Skeletal muscle satellite cell (primary cell): ENCODE measurements at regions not wholly inside any gene's neighbourhood (a gene's known extent, or its start where the extent isn't known, plus 50 kb on each side); places are given as distances from the start of the nearest gene placed in this dataset.

ENCODE experiments used
- H3K27me3 ChIP-seq: 2 replicates; pipeline ENCODE4 v1.7.0; 2013; ENCODE audit warnings: low read length; ENCODE audit not compliant: control insufficient read depth, insufficient read depth
- H3K36me3 ChIP-seq: 2 replicates; pipeline ENCODE4 v1.7.0; 2013; ENCODE audit warnings: mild to moderate bottlenecking, control low read depth, low read length; ENCODE audit not compliant: insufficient read depth
- H3K4me1 ChIP-seq: 2 replicates; pipeline ENCODE4 v1.7.0; 2013; ENCODE audit warnings: low read length; ENCODE audit not compliant: control insufficient read depth, insufficient read depth
- H3K4me2 ChIP-seq: 2 replicates; pipeline ENCODE4 v1.7.0; 2013; ENCODE audit warnings: mild to moderate bottlenecking, low read length
- H3K4me3 ChIP-seq: 2 replicates; pipeline ENCODE4 v1.7.0; 2013; ENCODE audit warnings: low read length
- H3K9ac ChIP-seq: 2 replicates; pipeline ENCODE4 v1.7.0; 2013; ENCODE audit warnings: mild to moderate bottlenecking, low read depth, low read length, moderate library complexity
- H3K9me3 ChIP-seq: replicated peaks from 2 replicates; pipeline ENCODE4 v1.7.0; 2013; ENCODE audit warnings: mild to moderate bottlenecking, control low read depth, low read length

DNA sequence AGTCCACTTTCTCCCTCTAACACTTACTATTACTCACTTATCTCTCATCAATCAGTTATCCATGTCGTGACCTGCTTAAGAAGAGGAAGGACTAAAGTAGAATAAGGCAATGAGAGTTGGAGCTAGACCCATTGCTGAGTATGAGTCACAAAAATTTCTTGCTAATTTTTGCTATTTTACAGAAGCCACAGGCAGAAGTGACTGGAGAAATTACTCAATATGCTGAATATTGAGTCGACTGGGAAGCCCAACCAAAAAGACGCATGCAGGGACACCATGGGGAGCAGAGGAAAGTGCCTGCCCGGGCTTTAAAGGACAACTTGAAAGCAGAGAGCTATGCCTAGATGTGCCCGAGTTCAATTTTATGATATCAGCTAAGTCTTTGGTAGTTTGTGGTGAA lies 115.4 kb upstream of the FOXG1 start:
- H3K9ac ChIP-seq: peak overlapping the region; percentile 30
- no peak overlapping the region for H3K4me3 ChIP-seq
- no peak overlapping the region for H3K4me2 ChIP-seq
- no peaks in the 10 kb centered on the region for H3K27me3 ChIP-seq
- H3K9me3 ChIP-seq: no peaks in the 10 kb centered on the region
- peaks cover 48% of the 10 kb centered on the region for H3K4me1 ChIP-seq
- no peaks in the 10 kb centered on the region for H3K36me3 ChIP-seq

GRCh38 chr14:28652782-28653181 lies 113.8 kb upstream of the FOXG1 start:
- no peaks in the 10 kb centered on the region for H3K27me3 ChIP-seq
- H3K4me3 ChIP-seq: no peak overlapping the region
- H3K9ac ChIP-seq: peak overlapping the region; percentile 53
- H3K9me3 ChIP-seq: no peaks in the 10 kb centered on the region
- H3K36me3 ChIP-seq: no peaks in the 10 kb centered on the region
- peaks cover 58% of the 10 kb centered on the region for H3K4me1 ChIP-seq
- peak overlapping the region; percentile 37 for H3K4me2 ChIP-seq

DNA sequence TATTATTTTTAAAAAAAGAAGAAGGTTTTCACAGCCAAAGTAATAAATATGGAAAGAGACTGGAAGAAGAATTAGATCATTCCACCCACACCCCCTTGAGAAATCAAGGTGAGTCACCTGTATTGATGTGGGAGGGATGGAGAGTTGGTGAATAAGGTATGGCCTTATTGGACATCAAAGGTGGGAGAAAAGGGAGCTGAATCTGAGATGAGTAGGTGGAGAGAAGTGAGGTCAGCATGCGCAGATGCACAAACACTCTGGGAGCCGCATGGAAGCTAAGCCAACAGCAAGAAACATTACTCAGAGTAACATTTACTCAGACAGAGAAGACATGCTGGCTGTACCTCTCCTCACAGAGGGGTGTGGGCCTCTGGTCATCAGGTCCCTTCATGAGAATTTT lies 113.1 kb upstream of the FOXG1 start:
- H3K9me3 ChIP-seq: no peaks in the 10 kb centered on the region
- H3K9ac ChIP-seq: peak overlapping the region; percentile 53
- peaks cover 58% of the 10 kb centered on the region for H3K4me1 ChIP-seq
- H3K4me2 ChIP-seq: no peak overlapping the region
- no peaks in the 10 kb centered on the region for H3K36me3 ChIP-seq
- H3K4me3 ChIP-seq: no peak overlapping the region
- H3K27me3 ChIP-seq: no peaks in the 10 kb centered on the region

GRCh38 chr14:28656704-28657255 lies 109.8 kb upstream of the FOXG1 start:
- Histone ChIP-seq H3K4me1 (peaks cover 55% of the 10 kb centered on the region), H3K36me3 (no peaks in the 10 kb centered on the region), H3K27me3 (no peaks in the 10 kb centered on the region), H3K4me2 (no peak overlapping the region), H3K9me3 (no peaks in the 10 kb centered on the region), H3K4me3 (no peak overlapping the region), H3K9ac (no peak overlapping the region)

- Histone ChIP-seq H3K36me3 (no peaks in the 10 kb centered on the region), H3K9ac (peak overlapping the region; percentile 71)
These were observed 105.3 kb upstream of the FOXG1 start for GRCh38 chr14:28661171-28661772.

DNA sequence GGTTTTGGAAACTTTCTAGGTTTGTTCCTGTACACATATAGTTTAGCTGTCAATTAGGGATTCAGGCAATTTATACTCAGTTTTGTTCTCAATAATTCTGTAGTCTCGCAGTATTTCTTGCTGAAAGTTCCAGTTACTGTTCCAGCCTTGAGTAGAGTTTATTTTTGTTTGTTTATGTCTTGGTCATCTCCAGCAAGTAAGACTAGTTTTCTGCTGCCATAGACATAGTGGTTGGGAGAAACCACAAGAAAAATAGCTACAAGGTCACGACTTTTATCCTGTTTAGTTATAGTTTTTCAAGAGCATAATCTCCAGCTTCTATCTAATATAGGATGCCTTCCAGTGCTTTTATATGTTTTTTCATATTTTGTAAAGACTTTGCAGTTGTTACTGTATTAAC lies 99.6 kb upstream of the FOXG1 start:
- H3K4me1 ChIP-seq: peaks cover 39% of the 10 kb centered on the region
- H3K9ac ChIP-seq: no peak overlapping the region
- H3K4me2 ChIP-seq: no peak overlapping the region
- H3K27me3 ChIP-seq: no peaks in the 10 kb centered on the region
- no peaks in the 10 kb centered on the region for H3K36me3 ChIP-seq
- H3K4me3 ChIP-seq: no peak overlapping the region
- no peaks in the 10 kb centered on the region for H3K9me3 ChIP-seq

More at GRCh38 chr14:28661171-28661772, 105.3 kb upstream of the FOXG1 start:
- no peaks in the 10 kb centered on the region for H3K9me3 ChIP-seq
- peak overlapping the region; percentile 51 for H3K4me2 ChIP-seq
- peaks cover 27% of the 10 kb centered on the region for H3K4me1 ChIP-seq
- peak overlapping the region; percentile 43 for H3K4me3 ChIP-seq
- H3K27me3 ChIP-seq: no peaks in the 10 kb centered on the region

- no peaks in the 10 kb centered on the region for H3K9me3 ChIP-seq
- peak overlapping the region; percentile 60 for H3K4me2 ChIP-seq
- no peaks in the 10 kb centered on the region for H3K36me3 ChIP-seq
- no peaks in the 10 kb centered on the region for H3K27me3 ChIP-seq
- H3K4me1 ChIP-seq: peaks cover 56% of the 10 kb centered on the region
- H3K9ac ChIP-seq: peak overlapping the region; percentile 60
- H3K4me3 ChIP-seq: peak overlapping the region; percentile 13
These were observed 95.2 kb upstream of the FOXG1 start for GRCh38 chr14:28671425-28671824.

DNA sequence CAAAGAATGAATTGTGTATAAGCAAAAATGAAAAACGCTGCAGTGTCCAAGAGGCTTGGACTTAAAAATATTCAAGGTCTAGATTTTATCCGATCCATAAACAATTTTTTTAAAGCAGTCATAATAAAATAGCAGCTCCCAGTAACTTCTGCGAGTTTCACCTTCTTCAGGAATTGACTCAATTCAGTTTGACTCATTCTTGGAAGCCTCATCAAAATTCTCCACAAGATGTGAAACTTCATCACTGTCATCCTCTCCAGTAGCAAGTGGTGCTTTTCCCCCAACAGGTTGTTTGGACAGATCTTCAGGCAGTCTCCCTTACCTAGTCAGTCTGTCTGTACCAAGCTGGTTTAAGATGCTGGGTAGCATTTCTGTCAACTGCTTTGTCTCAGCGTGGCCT lies 93.5 kb upstream of the FOXG1 start:
- H3K36me3 ChIP-seq: no peaks in the 10 kb centered on the region
- no peaks in the 10 kb centered on the region for H3K27me3 ChIP-seq
- H3K4me2 ChIP-seq: no peak overlapping the region
- H3K4me3 ChIP-seq: no peak overlapping the region
- peaks cover 59% of the 10 kb centered on the region for H3K4me1 ChIP-seq
- H3K9ac ChIP-seq: no peak overlapping the region
- H3K9me3 ChIP-seq: no peaks in the 10 kb centered on the region

- Histone ChIP-seq H3K4me2 (peak overlapping the region; percentile 32), H3K9me3 (no peaks in the 10 kb centered on the region), H3K4me3 (no peak overlapping the region), H3K27me3 (no peaks in the 10 kb centered on the region), H3K4me1 (peaks cover 53% of the 10 kb centered on the region), H3K36me3 (no peaks in the 10 kb centered on the region), H3K9ac (peak overlapping the region; percentile 72)
These were observed 90.1 kb upstream of the FOXG1 start for GRCh38 chr14:28676479-28676878.

DNA sequence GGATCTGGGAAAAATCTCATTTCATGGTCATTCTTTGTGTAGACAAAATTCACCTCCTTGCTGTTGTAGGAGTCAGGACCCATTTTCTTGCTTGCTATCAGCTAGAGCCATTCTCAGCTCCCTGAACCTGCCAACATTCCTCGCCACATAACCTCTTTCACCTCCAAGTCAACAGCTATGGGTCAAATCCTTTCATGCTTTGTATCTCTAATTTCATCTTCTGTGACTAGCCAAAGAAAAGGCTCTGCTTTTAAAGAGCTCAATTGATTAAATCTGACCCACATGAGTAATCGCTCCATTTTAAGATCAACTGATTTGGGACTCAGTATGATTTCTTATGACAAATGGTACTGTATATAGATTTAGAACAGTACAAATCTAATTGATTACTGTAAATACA lies 89.2 kb upstream of the FOXG1 start:
- Histone ChIP-seq H3K9me3 (no peaks in the 10 kb centered on the region), H3K36me3 (no peaks in the 10 kb centered on the region), H3K4me1 (peaks cover 44% of the 10 kb centered on the region), H3K9ac (peak overlapping the region; percentile 60), H3K4me3 (no peak overlapping the region), H3K27me3 (no peaks in the 10 kb centered on the region), H3K4me2 (no peak overlapping the region)

GRCh38 chr14:28678887-28679286 lies 87.7 kb upstream of the FOXG1 start:
- no peaks in the 10 kb centered on the region for H3K9me3 ChIP-seq
- H3K27me3 ChIP-seq: no peaks in the 10 kb centered on the region
- H3K4me1 ChIP-seq: peaks cover 33% of the 10 kb centered on the region
- H3K4me3 ChIP-seq: no peak overlapping the region
- H3K9ac ChIP-seq: no peak overlapping the region
- H3K36me3 ChIP-seq: no peaks in the 10 kb centered on the region
- no peak overlapping the region for H3K4me2 ChIP-seq

DNA sequence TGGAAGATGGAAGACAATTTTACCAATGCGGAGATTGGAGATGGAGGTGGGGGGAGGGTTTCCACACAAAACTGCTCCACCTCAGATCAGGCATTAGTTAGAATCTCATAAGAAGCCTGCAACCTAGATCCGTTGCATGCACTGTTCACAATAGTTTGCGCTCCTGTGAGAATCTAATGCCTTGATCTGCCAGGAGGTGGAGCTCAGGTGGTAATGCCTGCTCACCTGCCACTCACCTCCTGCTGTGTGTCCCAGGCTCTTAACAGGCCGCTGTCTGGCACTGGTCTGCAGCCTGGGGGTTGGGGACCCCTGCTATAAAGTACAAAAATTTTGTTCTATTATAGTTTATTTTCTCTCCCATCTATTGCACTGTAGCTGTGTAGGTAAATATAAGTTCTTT lies 84.9 kb upstream of the FOXG1 start:
- H3K36me3 ChIP-seq: no peaks in the 10 kb centered on the region
- H3K9me3 ChIP-seq: no peaks in the 10 kb centered on the region
- H3K4me1 ChIP-seq: peaks cover 23% of the 10 kb centered on the region
- no peak overlapping the region for H3K4me2 ChIP-seq
- no peak overlapping the region for H3K4me3 ChIP-seq
- H3K9ac ChIP-seq: no peak overlapping the region
- H3K27me3 ChIP-seq: no peaks in the 10 kb centered on the region
